ENCODE measurements at regions not wholly inside any gene's neighbourhood (a gene's known extent, or its start where the extent isn't known, plus 50 kb on each side); places are given as distances from the start of the nearest gene placed in this dataset.
A peak's percentile ranks its signal among the peaks of the same experiment; 100 is the strongest.

DNA sequence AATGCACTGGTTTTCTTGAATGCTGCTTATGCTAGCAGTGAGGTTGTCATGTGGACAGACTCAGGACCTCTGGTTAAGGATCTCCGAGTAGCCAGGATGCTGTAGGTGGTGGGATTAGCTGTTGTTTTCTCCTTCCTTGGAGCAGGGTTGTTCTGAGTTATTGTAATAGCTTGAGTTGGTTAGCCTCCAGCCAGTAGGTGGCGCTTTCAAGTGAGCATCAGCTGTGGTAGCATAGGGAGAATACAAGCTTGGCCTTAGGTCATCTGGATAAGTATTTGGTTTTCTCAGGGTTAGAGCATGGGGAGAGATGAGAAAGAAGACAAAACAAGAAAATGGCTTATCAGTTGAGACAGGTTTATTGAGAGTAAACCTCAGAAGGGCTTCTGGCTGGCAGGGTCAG, 299.7 kb upstream of the FBXO33 start (continued):
- TF ChIP-seq CBX2 (IDR thresholded peaks at IDR 0.05; ENCODE audit: low read depth, low read length) (no peak), CBX2 (CRISPR knock-in tag; IDR thresholded peaks at IDR 0.05; ENCODE audit: low read depth) (no peak), ZMYM3 (CRISPR knock-in tag; IDR thresholded peaks at IDR 0.05) (no peak), ZSCAN20 (CRISPR knock-in tag; IDR thresholded peaks at IDR 0.05; ENCODE audit: borderline replicate concordance) (no peak), STAG1 (CRISPR knock-in tag; IDR thresholded peaks at IDR 0.05) (peak; percentile 52), ZBTB1 (CRISPR knock-in tag; IDR thresholded peaks at IDR 0.05; ENCODE audit: borderline replicate concordance) (no peak), ZNF678 (CRISPR knock-in tag; IDR thresholded peaks at IDR 0.05) (no peak), ZNF501 (CRISPR knock-in tag; IDR thresholded peaks at IDR 0.05) (no peak), SMAD3 (CRISPR knock-in tag; IDR thresholded peaks at IDR 0.05) (no peak), RARA (CRISPR knock-in tag; IDR thresholded peaks at IDR 0.05) (no peak), SSRP1 (CRISPR knock-in tag; IDR thresholded peaks at IDR 0.05) (no peak), CHCHD3 (CRISPR knock-in tag; IDR thresholded peaks at IDR 0.05) (no peak)
- TF ChIP-seq, protein P1, sequence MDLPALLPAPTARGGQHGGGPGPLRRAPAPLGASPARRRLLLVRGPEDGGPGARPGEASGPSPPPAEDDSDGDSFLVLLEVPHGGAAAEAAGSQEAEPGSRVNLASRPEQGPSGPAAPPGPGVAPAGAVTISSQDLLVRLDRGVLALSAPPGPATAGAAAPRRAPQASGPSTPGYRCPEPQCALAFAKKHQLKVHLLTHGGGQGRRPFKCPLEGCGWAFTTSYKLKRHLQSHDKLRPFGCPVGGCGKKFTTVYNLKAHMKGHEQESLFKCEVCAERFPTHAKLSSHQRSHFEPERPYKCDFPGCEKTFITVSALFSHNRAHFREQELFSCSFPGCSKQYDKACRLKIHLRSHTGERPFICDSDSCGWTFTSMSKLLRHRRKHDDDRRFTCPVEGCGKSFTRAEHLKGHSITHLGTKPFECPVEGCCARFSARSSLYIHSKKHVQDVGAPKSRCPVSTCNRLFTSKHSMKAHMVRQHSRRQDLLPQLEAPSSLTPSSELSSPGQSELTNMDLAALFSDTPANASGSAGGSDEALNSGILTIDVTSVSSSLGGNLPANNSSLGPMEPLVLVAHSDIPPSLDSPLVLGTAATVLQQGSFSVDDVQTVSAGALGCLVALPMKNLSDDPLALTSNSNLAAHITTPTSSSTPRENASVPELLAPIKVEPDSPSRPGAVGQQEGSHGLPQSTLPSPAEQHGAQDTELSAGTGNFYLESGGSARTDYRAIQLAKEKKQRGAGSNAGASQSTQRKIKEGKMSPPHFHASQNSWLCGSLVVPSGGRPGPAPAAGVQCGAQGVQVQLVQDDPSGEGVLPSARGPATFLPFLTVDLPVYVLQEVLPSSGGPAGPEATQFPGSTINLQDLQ (CRISPR knock-in tag; IDR thresholded peaks at IDR 0.05), result no peak
- TF ChIP-seq, protein P2, sequence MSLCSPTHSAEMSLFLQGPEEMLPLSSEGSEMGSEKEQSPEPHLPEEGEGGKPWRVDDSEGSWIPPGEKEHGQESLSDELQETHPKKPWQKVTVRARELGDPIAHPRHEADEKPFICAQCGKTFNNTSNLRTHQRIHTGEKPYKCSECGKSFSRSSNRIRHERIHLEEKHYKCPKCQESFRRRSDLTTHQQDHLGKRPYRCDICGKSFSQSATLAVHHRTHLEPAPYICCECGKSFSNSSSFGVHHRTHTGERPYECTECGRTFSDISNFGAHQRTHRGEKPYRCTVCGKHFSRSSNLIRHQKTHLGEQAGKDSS (CRISPR knock-in tag; IDR thresholded peaks at IDR 0.05; ENCODE audit: borderline replicate concordance, low read depth), result 0 out of 2 replicates have a peak, but pooled peaks have one; percentile 35
- TF ChIP-seq, protein P3, sequence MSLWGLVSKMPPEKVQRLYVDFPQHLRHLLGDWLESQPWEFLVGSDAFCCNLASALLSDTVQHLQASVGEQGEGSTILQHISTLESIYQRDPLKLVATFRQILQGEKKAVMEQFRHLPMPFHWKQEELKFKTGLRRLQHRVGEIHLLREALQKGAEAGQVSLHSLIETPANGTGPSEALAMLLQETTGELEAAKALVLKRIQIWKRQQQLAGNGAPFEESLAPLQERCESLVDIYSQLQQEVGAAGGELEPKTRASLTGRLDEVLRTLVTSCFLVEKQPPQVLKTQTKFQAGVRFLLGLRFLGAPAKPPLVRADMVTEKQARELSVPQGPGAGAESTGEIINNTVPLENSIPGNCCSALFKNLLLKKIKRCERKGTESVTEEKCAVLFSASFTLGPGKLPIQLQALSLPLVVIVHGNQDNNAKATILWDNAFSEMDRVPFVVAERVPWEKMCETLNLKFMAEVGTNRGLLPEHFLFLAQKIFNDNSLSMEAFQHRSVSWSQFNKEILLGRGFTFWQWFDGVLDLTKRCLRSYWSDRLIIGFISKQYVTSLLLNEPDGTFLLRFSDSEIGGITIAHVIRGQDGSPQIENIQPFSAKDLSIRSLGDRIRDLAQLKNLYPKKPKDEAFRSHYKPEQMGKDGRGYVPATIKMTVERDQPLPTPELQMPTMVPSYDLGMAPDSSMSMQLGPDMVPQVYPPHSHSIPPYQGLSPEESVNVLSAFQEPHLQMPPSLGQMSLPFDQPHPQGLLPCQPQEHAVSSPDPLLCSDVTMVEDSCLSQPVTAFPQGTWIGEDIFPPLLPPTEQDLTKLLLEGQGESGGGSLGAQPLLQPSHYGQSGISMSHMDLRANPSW (CRISPR knock-in tag; IDR thresholded peaks at IDR 0.05; ENCODE audit: borderline replicate concordance), result no peak
- TF ChIP-seq, protein P4, sequence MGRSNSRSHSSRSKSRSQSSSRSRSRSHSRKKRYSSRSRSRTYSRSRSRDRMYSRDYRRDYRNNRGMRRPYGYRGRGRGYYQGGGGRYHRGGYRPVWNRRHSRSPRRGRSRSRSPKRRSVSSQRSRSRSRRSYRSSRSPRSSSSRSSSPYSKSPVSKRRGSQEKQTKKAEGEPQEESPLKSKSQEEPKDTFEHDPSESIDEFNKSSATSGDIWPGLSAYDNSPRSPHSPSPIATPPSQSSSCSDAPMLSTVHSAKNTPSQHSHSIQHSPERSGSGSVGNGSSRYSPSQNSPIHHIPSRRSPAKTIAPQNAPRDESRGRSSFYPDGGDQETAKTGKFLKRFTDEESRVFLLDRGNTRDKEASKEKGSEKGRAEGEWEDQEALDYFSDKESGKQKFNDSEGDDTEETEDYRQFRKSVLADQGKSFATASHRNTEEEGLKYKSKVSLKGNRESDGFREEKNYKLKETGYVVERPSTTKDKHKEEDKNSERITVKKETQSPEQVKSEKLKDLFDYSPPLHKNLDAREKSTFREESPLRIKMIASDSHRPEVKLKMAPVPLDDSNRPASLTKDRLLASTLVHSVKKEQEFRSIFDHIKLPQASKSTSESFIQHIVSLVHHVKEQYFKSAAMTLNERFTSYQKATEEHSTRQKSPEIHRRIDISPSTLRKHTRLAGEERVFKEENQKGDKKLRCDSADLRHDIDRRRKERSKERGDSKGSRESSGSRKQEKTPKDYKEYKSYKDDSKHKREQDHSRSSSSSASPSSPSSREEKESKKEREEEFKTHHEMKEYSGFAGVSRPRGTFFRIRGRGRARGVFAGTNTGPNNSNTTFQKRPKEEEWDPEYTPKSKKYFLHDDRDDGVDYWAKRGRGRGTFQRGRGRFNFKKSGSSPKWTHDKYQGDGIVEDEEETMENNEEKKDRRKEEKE (IDR thresholded peaks at IDR 0.05), result no peak
- TF ChIP-seq, protein P5, sequence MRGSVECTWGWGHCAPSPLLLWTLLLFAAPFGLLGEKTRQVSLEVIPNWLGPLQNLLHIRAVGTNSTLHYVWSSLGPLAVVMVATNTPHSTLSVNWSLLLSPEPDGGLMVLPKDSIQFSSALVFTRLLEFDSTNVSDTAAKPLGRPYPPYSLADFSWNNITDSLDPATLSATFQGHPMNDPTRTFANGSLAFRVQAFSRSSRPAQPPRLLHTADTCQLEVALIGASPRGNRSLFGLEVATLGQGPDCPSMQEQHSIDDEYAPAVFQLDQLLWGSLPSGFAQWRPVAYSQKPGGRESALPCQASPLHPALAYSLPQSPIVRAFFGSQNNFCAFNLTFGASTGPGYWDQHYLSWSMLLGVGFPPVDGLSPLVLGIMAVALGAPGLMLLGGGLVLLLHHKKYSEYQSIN (CRISPR knock-in tag; IDR thresholded peaks at IDR 0.05; ENCODE audit: borderline replicate concordance), result no peak
- TF ChIP-seq, protein P6, sequence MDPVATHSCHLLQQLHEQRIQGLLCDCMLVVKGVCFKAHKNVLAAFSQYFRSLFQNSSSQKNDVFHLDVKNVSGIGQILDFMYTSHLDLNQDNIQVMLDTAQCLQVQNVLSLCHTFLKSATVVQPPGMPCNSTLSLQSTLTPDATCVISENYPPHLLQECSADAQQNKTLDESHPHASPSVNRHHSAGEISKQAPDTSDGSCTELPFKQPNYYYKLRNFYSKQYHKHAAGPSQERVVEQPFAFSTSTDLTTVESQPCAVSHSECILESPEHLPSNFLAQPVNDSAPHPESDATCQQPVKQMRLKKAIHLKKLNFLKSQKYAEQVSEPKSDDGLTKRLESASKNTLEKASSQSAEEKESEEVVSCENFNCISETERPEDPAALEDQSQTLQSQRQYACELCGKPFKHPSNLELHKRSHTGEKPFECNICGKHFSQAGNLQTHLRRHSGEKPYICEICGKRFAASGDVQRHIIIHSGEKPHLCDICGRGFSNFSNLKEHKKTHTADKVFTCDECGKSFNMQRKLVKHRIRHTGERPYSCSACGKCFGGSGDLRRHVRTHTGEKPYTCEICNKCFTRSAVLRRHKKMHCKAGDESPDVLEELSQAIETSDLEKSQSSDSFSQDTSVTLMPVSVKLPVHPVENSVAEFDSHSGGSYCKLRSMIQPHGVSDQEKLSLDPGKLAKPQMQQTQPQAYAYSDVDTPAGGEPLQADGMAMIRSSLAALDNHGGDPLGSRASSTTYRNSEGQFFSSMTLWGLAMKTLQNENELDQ (CRISPR knock-in tag; IDR thresholded peaks at IDR 0.05; ENCODE audit: borderline replicate concordance), result no peak

Measured in HepG2 (cell line).